ENCODE measurements at regions not wholly inside any gene's neighbourhood (a gene's known extent, or its start where the extent isn't known, plus 50 kb on each side); places are given as distances from the start of the nearest gene placed in this dataset.
"Not testable (repeated sequence)": the region's sequence is repeated elsewhere in the genome, so short reads cannot be mapped to it uniquely, and the experiment has no call there.

DNA sequence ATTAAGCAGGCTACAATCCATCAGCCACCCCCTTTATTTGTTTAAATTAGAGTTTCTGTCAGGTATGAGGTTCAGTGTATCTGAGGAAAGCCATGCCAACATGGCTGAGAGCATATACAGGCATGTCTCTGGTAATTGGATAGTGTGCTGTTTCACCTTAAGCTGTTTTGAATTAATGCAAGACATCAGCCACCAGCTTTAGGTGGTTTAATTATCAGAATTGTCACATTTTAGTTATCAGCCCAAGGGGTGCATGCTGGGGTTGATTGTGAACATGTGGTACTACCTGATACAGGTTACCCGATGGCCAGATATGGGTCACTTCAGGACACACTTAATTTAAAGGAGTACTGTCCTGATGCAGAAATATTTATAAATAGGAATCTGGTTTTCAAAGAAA lies 353.2 kb upstream of the TENM3 start:
- no peak for DNase-seq (ENCODE audit: extremely low read depth, insufficient read length)
- H3K36me3 ChIP-seq (ENCODE audit: control insufficient read depth, insufficient read depth, low read length) = no peaks in the 10 kb centered on the region
- H3K27me3 ChIP-seq (replicated peaks; ENCODE audit: control insufficient read depth, insufficient read depth, low read length) = no peaks in the 10 kb centered on the region
- H3K4me3 ChIP-seq (replicated peaks; ENCODE audit: low read depth, low read length) = no peak overlapping the region
- TF ChIP-seq, protein P1, sequence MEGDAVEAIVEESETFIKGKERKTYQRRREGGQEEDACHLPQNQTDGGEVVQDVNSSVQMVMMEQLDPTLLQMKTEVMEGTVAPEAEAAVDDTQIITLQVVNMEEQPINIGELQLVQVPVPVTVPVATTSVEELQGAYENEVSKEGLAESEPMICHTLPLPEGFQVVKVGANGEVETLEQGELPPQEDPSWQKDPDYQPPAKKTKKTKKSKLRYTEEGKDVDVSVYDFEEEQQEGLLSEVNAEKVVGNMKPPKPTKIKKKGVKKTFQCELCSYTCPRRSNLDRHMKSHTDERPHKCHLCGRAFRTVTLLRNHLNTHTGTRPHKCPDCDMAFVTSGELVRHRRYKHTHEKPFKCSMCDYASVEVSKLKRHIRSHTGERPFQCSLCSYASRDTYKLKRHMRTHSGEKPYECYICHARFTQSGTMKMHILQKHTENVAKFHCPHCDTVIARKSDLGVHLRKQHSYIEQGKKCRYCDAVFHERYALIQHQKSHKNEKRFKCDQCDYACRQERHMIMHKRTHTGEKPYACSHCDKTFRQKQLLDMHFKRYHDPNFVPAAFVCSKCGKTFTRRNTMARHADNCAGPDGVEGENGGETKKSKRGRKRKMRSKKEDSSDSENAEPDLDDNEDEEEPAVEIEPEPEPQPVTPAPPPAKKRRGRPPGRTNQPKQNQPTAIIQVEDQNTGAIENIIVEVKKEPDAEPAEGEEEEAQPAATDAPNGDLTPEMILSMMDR (IDR thresholded peaks at IDR 0.05; ENCODE audit: insufficient read depth, low read length, poor library complexity, severe bottlenecking) = no peak

DNA sequence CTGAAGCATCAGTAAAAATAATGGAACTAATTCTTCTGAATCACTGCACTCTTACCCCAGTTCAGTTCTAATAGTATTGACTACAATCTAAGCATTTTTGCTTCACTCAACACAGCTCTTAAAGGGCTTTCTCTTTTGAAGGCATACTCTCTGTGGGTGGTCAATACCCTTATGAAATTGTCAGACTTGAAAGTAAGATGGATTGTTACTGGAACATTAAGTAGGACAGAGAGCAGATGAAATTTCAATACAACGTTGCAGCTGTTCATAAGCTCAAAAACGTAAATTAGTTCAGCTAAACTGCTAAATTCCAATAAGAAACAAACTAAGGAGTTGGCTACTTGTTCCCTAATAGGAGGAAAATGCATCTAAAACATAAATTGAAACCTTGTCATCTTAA lies 352.3 kb upstream of the TENM3 start:
- H3K27me3 ChIP-seq (replicated peaks; ENCODE audit: control insufficient read depth, insufficient read depth, low read length) = no peaks in the 10 kb centered on the region
- DNase-seq (ENCODE audit: extremely low read depth, insufficient read length) = no peak
- TF ChIP-seq, protein P1 (IDR thresholded peaks at IDR 0.05; ENCODE audit: insufficient read depth, low read length, poor library complexity, severe bottlenecking) = no peak
- H3K36me3 ChIP-seq (ENCODE audit: control insufficient read depth, insufficient read depth, low read length) = no peaks in the 10 kb centered on the region
- H3K4me3 ChIP-seq (replicated peaks; ENCODE audit: low read depth, low read length) = no peak overlapping the region

DNA sequence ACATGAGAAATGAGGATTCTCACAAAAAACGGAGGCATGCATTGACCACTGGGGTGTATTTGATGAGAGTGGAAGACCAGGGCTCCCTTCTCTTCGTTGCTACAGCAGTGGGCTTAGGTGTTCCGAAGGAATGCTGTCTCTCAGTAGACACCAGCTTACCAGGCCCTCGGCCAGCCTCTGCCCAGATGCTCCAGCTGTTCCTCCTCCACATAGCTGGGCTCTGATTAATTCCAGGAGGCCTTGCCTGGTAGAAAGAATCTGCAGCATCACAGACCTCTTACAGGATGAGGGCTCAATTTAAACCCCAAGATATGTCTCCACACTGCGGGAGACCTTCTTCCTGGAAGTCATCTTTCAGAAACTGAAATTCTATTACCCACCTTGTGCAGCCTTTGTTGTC lies 346.6 kb upstream of the TENM3 start:
- no peak for DNase-seq (ENCODE audit: extremely low read depth, insufficient read length)
- TF ChIP-seq, protein P1 (IDR thresholded peaks at IDR 0.05; ENCODE audit: insufficient read depth, low read length, poor library complexity, severe bottlenecking) = no peak
- no peaks in the 10 kb centered on the region for H3K36me3 ChIP-seq (ENCODE audit: control insufficient read depth, insufficient read depth, low read length)

DNA sequence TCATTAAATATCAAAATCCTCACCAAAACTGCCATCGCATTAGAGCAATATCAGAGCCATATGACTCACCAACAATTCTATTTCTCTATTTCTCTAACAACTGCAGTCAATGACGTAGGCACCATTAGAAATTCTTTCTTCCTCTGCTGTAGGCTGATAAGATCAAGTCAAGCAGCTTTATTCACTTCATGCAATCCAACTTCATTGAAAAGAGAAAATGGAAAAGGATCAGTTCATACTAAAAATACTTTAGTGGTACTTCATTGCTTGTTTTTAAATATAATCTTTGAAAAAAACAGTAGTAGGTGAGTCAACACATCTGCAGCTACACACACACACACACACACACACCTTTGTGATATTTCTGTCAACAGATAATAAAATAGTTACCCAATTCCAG lies 345.3 kb upstream of the TENM3 start:
- DNase-seq (ENCODE audit: extremely low read depth, insufficient read length) = no peak
- H3K27me3 ChIP-seq (replicated peaks; ENCODE audit: control insufficient read depth, insufficient read depth, low read length) = no peaks in the 10 kb centered on the region
- no peak overlapping the region for H3K4me3 ChIP-seq (replicated peaks; ENCODE audit: low read depth, low read length)
- H3K36me3 ChIP-seq (ENCODE audit: control insufficient read depth, insufficient read depth, low read length) = no peaks in the 10 kb centered on the region
- TF ChIP-seq, protein P1 (IDR thresholded peaks at IDR 0.05; ENCODE audit: insufficient read depth, low read length, poor library complexity, severe bottlenecking) = no peak

More for the DNA sequence above, 346.6 kb upstream of the TENM3 start:
- no peak overlapping the region for H3K4me3 ChIP-seq (replicated peaks; ENCODE audit: low read depth, low read length)
- H3K27me3 ChIP-seq (replicated peaks; ENCODE audit: control insufficient read depth, insufficient read depth, low read length) = no peaks in the 10 kb centered on the region

DNA sequence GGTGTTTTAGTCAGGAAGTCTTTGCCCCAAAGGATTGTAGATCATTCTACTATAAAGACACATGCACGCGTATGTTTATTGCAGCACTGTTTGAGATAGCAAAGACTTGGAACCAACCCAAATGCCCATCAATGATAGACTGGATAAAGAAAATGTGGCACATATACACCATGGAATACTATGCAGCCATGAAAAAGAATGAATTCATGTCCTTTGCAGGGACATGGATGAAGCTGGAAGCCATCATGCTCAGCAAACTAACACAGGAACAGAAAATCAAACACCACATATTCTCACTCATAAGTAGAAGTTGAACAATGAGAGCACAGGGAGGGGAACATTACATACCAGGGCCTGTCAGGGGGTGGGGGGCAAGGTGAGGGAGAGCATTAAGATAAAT lies 340.8 kb upstream of the TENM3 start:
- DNase-seq (ENCODE audit: extremely low read depth, insufficient read length); H3K27me3 ChIP-seq (replicated peaks; ENCODE audit: control insufficient read depth, insufficient read depth, low read length); H3K4me3 ChIP-seq (replicated peaks; ENCODE audit: low read depth, low read length); H3K36me3 ChIP-seq (ENCODE audit: control insufficient read depth, insufficient read depth, low read length): not testable (repeated sequence)

DNA sequence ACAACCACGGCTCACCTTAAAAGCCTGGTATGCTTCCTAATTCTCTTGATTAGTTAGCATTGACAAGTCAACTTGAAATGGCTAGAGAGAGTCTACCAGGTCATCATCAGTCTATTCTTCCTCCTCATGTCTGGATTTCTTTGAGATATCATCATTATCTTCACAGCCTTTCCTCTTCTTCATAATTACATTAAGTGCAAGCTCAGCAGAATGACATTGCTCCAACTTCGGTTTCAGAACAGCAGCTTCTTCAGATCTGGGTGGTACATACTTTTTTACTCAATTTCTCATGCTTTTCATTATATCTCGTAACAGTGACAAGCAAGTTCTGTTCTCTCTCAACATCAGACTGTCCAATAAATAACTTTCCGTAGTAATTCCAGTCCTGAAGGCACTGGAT lies 337.5 kb upstream of the TENM3 start:
- TF ChIP-seq, protein P1 (IDR thresholded peaks at IDR 0.05; ENCODE audit: insufficient read depth, low read length, poor library complexity, severe bottlenecking) = no peak
- no peak for DNase-seq (ENCODE audit: extremely low read depth, insufficient read length)
- Histone ChIP-seq H3K36me3 (ENCODE audit: control insufficient read depth, insufficient read depth, low read length) (no peaks in the 10 kb centered on the region), H3K27me3 (replicated peaks; ENCODE audit: control insufficient read depth, insufficient read depth, low read length) (no peaks in the 10 kb centered on the region), H3K4me3 (replicated peaks; ENCODE audit: low read depth, low read length) (no peak overlapping the region)
